GM19395 (cell line): ENCODE measurements at regions not wholly inside any gene's neighbourhood (a gene's known extent, or its start where the extent isn't known, plus 50 kb on each side); places are given as distances from the start of the nearest gene placed in this dataset.

Source experiments
- ATAC-seq: cut with Tn5 transposase; IDR thresholded peaks from one replicate; pipeline ENCODE4 v1.9.1; 2021; ENCODE audit warnings: mild to moderate bottlenecking, moderate library complexity; ENCODE audit not compliant: unreplicated experiment

DNA sequence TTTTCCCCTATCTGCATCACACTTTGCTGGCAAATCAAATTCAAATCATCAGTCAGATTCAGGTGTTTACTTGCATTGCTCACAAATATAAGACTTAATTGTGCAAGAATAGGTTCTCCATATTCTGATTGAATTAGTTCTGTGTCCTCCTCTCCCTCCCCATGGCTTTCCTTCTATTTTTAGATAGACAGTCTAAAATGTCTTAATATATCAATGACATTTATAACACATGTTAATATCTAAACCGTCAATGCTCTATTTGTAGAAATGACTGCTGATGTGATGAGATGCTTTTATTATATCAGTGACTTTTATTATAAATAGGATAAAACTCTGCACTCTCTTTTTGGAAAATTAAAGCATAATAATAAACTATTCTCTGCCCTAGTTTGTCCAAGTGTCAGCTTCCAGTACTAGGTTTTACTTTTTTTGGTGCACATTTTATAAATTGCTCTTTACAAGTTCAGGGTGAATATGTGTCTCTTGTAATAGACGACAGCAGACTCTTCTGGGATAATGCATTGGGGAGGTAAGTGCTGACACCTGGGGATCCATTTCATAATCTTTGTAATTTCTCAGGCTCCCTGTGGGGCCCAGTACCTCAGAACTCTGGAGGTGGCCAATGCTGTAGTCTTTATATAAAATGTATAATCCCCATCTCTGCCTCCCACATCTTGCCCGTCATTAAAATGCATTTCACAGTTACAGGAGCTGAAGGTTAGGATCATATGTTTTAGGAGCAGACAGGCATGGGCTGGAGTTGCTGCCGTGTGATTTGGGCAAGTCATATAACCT is 321.5 kb downstream of the BRINP1 start:
- no peak for ATAC-seq

DNA sequence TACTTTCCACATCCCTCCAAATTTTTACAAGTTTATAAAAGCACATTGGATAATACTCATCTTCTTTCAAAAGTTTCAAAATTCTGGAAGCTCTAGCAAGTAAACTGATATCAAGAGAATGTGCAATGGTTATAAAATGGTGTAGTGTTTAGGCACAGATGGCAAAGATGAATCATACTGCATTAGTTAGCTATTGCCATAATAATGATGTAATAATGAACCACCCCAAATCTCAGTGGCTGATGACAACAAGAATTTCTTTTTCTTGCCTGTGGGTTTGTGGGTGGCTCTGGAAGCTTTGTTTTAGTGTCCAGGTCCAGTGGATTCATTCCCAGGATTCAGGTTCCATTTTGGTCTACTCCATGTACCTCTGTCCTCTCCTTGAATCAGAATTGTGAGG is 319.0 kb downstream of the BRINP1 start:
- ATAC-seq = no peak

DNA sequence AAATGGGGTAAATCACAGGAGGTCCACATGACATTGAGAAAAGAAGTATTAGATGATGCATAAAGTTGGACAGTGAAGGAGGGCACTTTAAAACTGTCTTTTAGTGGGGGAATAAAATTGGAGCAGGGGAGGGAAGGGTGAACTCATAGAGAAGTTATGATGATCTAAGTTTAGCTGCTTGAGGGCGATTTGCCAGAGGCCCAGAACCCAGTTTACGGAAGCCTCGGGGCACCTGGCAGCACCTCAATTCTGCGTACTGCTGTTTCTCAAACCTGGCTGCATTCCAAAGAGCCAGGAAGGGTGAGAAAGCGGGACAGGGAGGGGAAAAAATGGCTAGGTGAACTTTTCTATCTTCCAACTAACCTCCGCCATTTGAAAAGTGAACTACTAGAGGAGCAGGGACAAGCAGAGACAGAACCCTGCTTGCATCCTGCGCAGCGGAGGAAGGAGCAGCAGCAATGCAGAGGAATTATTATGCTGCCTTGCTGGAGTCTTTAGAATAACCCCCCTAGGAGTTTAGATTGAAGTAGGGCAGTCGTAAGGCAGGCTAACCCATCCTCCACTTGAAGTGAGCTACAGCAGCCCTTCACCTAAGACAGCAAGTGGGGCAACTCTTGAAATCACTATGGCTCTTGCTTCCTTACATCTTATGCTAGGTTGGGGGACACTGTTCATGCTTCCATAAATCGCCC is 316.8 kb downstream of the BRINP1 start:
- ATAC-seq = no peak

DNA sequence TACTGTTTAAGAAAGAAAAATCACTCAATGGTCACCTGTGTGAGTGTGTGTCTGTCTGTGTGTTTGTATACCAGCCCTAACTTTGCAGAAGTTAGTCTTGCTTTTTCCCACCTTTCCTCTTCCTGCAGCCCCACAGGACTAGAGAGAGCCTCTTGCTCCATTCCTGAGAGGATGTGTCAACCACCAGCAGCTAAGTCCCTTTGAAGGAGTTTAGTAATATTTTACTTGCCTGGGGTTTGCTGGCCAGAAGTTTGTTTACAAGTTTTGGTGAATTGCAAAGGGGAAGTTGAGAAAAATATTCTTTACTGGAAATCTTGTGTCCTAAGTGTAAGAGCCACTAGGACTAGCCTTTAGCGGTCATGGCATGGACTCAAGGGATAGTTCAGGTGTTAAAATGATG is 316.2 kb downstream of the BRINP1 start:
- ATAC-seq = no peak

DNA sequence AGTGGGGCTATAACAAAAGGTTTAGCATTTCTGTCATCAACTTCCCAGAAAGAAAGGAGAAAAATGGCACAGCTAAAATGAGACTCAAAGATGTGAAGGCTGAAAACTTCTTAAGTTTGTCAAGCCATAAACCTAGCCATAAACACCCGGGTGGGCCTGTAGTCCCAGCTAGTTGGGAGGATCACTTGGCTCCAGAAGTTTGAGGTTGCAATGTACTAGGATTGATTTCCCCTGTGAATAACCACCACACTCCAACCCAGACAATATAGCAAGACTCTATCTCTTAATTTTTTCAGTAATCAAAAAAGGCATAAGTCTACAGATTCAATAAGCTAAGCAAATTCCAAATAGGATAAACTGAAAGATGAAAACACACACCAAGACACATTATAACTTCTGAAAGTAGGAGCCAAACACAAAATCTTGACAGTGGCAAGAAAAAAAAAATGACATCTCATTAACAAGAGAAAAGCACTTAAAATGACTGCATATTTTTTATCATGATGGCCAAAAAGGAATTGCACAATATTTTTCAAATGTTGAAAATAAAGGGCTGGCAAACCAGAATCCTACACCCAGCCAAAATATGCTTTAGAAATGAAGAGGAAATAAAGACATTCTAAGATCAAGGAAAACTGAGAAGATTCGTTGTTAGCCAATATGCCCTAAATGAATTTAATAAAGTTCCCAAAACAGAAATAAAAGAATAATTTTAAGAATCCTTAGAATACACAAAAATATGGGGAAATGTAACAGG is 308.4 kb downstream of the BRINP1 start:
- no peak for ATAC-seq

DNA sequence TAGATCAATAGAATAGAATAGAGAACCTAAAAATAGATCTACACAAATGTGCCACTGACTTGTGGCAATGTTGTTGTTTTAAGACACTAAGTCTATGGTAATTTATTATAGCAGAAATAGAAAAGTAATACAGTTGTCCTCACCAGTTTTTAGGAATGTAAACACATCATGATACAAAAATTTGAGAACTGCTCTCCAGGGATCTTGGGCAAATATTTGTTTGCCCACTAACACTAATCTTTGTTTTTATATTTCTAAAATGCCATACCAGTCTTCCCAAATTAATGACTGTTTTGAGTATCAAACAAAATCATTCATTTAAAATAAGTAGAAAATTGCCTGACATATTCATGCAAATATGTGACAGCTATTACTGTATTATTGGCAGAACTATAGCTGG is 297.6 kb downstream of the BRINP1 start:
- no peak for ATAC-seq

DNA sequence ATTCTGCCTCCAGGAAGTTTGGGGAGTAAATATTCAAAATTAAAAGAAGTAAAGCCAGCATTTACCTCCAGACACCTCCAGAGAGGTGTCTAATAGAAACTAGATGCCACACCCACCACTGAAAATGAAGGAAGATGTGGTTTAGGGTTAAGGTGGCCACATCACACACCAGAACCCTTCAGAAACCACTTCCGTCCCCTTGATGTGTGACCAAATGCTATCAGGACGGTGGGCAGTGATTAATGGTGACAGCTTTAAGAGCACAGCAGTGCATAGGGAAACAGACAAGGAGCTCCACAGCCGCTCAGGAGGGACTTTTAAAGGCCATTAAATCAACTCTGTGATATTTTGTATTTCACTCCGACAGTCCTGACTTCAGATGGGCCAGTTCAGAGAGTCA is 295.2 kb downstream of the BRINP1 start:
- no peak for ATAC-seq

DNA sequence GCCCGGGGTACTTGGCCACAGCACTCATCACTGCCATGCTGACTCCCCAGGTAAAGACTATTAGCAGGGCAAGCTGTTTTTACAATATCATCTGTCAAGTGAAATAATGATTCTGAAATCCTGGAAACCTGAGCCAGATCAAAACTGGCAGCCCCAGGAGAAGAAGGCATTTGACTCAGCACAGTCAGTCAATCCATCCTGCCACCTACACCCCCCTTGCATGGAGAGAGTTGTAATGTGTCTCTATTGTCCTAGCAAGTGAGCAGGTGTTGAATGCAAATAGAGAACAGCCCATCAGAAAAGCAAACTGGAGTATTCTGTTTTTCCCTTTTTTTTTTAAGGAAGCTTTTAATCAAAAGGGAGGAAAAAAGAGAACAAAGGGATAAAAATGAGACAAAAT is 291.2 kb downstream of the BRINP1 start:
- ATAC-seq = no peak

DNA sequence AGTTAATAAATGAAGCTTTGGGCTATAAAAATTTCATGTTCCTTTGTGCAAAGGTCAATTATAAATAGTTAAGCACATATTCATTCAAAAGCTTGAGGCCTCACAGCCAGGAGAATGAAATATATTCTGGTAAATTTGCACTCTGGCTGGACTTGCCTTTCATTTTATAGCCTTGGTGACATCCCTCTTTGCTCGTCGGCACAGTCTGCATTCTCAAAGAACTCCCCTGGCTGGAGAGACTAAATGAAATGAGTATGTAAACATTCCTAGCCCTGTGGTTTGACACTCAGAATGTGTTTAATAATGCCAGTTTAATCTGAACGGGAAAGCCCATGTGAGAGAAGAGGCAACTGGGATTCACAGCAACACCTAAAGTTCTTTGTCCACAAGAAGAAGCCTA is 285.6 kb downstream of the BRINP1 start:
- no peak for ATAC-seq

DNA sequence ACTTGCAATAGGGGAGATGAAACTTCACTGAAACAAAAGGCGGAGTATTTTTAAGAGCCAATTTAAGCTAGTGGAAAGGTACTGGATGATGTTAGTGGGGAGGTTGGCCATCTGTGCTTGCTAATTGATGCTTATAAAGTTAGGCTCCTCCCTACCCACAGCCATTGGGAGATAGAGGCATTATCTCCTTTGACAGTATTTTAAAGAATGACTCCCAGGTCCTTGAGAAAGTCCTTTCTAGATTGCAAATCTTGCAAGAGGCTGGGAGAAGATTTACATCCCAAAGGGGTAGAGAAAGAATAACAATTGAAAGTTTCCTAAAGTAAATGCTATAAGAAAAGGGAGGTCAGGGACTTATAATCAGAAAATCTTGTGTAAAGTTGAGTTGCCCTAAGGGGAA is 282.6 kb downstream of the BRINP1 start:
- ATAC-seq = no peak

DNA sequence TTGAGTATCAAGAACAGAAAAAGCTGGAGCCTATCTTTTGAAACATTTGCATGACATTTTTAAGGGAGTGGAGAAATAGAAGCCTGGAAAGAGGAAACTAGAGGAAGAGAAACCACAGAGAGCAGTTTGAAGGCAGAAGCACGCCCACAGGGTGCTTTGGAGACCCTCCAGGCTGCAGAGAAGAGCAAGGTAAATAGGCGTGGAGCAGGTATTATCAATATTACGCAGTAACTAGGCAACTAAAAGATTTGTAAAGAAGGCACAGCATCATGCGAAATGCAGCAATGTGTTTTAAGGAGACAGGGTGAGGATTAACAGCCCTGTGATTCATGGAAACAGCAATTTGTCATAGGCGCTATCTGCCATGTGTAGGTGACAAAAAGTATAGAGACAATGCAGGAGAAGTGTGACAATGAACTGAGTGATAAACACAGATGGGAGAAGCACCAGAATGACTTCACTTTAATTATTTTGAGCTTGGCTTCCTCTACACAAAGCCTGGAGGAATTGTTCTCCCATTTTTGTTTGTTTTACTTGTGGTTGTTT is 281.2 kb downstream of the BRINP1 start:
- ATAC-seq = no peak

DNA sequence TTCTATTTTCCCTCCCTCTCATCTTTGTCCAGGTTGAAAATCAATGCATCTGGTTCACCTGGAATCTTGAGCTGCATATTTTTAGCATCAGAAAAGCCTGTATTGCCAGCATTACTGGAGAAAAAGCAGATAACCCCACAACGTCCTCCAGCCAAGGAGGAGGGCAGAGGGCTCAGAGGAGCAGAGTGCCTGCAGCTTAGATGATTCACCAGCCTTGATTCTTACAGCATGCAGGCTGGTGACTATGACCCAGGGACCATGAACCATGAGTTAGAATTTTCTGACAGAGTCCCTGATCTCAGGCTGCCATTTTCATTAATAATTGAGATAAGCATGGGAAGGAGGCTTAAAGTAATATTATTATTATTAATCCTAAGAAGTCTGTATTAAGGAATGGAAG is 278.2 kb downstream of the BRINP1 start:
- ATAC-seq = no peak

DNA sequence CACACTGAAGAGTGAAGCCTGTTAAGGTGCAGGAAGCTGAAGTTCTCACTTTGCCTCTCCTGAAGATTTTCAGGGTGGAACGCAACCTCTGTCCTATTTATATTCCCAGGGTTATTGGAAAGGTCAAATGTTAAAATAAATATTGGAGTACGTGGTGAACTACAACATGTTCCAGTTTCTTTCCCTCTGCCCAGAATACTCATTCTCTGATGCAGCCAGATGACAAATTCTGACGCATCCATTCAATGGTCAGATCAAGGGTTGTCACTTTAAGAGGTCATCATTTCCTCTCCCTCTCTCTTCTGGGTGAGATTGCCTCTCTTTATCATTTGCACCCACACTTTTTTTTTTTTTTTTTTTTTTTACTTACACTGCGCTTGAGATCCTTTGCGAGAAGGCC is 277.1 kb downstream of the BRINP1 start:
- no peak for ATAC-seq

DNA sequence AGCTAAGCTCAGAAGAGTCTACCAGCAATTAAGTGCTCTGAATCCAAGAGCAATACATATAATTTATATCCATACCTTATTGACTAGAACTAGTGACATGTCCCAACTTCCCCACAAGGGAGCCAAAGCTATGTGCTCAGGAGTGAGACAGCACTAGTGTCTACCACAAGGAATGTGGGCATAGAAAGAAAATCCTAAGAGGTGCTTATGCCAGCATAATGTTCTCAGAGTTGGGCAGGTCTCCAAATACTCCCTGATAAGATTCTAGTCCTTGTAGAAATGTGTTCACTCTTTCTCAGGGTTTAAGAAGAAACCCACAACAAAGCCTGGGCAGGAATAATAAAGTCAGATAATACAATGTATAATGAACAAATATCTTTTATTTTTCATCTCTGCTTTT is 275.1 kb downstream of the BRINP1 start:
- no peak for ATAC-seq

DNA sequence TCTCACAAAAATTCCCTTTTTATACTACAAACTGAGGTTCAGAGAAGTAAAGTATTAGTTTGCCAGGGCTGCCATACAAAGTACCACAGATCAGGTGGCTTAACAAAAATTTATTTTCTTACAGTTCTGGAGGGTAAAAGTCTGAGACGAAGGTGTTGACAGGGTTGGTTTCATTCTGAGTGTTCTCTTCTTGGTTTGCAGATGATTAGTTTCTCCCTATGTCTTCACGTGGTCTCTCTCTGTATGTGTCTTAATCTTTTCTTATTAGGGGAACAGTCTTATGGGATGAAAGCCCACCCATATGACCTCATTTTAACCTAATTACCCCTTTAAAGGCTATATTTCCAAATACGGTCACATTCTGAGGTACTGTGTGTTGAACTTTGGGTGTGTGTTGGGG is 274.2 kb downstream of the BRINP1 start:
- no peak for ATAC-seq

DNA sequence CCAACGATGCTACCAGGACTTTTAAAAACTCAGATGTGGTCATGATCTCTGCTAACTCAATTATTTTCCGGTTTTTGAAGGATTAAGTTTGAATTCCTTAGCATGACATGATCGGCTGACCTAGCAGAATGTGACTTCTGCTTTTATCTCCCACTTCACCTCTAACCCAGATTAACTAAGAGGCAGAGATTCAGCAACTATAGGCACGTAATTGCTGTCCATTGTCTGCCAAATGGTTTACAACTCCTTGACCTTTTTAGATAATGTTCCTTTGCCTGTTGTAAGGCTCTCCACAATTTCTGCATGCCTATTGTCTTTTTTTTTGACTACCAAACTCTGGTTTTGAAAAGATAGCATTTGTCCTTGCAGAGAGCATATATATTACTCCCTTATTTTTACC is 268.2 kb downstream of the BRINP1 start:
- ATAC-seq = no peak

DNA sequence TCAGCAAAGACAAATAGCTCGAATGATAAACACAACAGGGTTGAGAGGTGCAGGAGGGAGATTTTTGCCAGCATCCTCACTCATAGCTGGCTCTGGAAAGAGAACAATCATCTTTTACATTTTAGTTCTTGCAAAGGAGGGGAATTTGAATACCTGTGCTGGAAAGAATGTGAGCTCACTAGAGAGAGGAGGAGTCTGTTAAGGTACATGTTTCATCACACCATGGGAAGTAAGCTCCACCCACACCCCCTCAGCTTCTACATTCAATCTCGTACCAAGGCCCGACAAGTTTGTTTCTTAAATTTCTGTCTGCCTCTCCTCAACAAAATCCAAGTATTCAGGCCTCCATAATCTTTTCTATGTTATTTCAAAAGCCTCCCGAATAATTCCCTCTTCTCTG is 254.6 kb downstream of the BRINP1 start:
- no peak for ATAC-seq
